ENCODE measurements at regions not wholly inside any gene's neighbourhood (a gene's known extent, or its start where the extent isn't known, plus 50 kb on each side); places are given as distances from the start of the nearest gene placed in this dataset.

GRCh38 chr14:103277931-103278330 lies 56.1 kb upstream of the EIF5 start:
- H3K4me1 ChIP-seq (ENCODE audit: control insufficient read depth, insufficient read depth, low read length), result no peaks in the 10 kb centered on the region
- H3K4me3 ChIP-seq (ENCODE audit: low read depth, low read length), result no peak overlapping the region
- no peaks in the 10 kb centered on the region for H3K9me3 ChIP-seq (ENCODE audit: control insufficient read depth, insufficient read depth, low read depth, low read length)
- CTCF ChIA-PET, result no interaction called here
- TF ChIP-seq, protein P1, sequence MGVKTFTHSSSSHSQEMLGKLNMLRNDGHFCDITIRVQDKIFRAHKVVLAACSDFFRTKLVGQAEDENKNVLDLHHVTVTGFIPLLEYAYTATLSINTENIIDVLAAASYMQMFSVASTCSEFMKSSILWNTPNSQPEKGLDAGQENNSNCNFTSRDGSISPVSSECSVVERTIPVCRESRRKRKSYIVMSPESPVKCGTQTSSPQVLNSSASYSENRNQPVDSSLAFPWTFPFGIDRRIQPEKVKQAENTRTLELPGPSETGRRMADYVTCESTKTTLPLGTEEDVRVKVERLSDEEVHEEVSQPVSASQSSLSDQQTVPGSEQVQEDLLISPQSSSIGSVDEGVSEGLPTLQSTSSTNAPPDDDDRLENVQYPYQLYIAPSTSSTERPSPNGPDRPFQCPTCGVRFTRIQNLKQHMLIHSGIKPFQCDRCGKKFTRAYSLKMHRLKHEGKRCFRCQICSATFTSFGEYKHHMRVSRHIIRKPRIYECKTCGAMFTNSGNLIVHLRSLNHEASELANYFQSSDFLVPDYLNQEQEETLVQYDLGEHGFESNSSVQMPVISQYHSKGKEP (tag by site-specific recombination; IDR thresholded peaks at IDR 0.05), result no peak
- no peak for TF ChIP-seq MEIS1 (CRISPR knock-in tag; IDR thresholded peaks at IDR 0.05; ENCODE audit: borderline replicate concordance)
- TF ChIP-seq SALL2 (tag by site-specific recombination; IDR thresholded peaks at IDR 0.05; ENCODE audit: borderline replicate concordance), result no peak
- TF ChIP-seq ZNF157 (tag by site-specific recombination; IDR thresholded peaks at IDR 0.05), result no peak
- TF ChIP-seq ZNF449 (tag by site-specific recombination; IDR thresholded peaks at IDR 0.05), result no peak
- TF ChIP-seq ZNF274 (IDR thresholded peaks at IDR 0.05; ENCODE audit: low read length), result no peak
- TF ChIP-seq ZNF274 (tag by site-specific recombination; IDR thresholded peaks at IDR 0.05; ENCODE audit: borderline replicate concordance), result no peak
- no peak for TF ChIP-seq SP2 (tag by site-specific recombination; IDR thresholded peaks at IDR 0.05)
- TF ChIP-seq ZNF747 (tag by site-specific recombination; IDR thresholded peaks at IDR 0.05), result no peak
- no peak for TF ChIP-seq EGR2 (tag by site-specific recombination; IDR thresholded peaks at IDR 0.05; ENCODE audit: low read depth)
- TF ChIP-seq ZNF660 (tag by site-specific recombination; IDR thresholded peaks at IDR 0.05), result no peak
- no peak for TF ChIP-seq ZNF555 (tag by site-specific recombination; conservative IDR thresholded peaks at IDR 0.05)
- TF ChIP-seq, protein P2, sequence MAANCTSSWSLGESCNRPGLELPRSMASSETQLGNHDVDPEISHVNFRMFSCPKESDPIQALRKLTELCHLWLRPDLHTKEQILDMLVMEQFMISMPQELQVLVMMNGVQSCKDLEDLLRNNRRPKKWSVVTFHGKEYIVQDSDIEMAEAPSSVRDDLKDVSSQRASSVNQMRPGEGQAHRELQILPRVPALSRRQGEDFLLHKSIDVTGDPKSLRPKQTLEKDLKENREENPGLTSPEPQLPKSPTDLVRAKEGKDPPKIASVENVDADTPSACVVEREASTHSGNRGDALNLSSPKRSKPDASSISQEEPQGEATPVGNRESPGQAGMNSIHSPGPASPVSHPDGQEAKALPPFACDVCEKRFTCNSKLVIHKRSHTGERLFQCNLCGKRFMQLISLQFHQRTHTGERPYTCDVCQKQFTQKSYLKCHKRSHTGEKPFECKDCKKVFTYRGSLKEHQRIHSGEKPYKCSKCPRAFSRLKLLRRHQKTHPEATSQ (tag by site-specific recombination; IDR thresholded peaks at IDR 0.05), result no peak
- TF ChIP-seq ZNF221 (tag by site-specific recombination; IDR thresholded peaks at IDR 0.05; ENCODE audit: borderline replicate concordance), result no peak
- no peak for TF ChIP-seq ZNF791 (tag by site-specific recombination; IDR thresholded peaks at IDR 0.05)
- TF ChIP-seq KLF1 (tag by site-specific recombination; IDR thresholded peaks at IDR 0.05), result no peak
- no peak for TF ChIP-seq SCRT2 (tag by site-specific recombination; IDR thresholded peaks at IDR 0.05)
- TF ChIP-seq ZNF341 (tag by site-specific recombination; IDR thresholded peaks at IDR 0.05; ENCODE audit: low read depth), result no peak
- TF ChIP-seq ZNF585B (tag by site-specific recombination; IDR thresholded peaks at IDR 0.05), result no peak
- no peak for TF ChIP-seq ZBTB21 (tag by site-specific recombination; IDR thresholded peaks at IDR 0.05)
- no peaks in the 10 kb centered on the region for H3K36me3 ChIP-seq (ENCODE audit: control insufficient read depth in 2 of 2, insufficient read depth in 1 of 2, low read length in 2 of 2)
- POLR2A ChIA-PET, result no interaction called here
- no peak overlapping the region for H3K27ac ChIP-seq (ENCODE audit: extremely low read depth, low read depth, low read length)

- Histone ChIP-seq H3K36me3 (ENCODE audit: control insufficient read depth in 2 of 2, insufficient read depth in 1 of 2, low read length in 2 of 2) (no peaks in the 10 kb centered on the region), H3K4me1 (ENCODE audit: control insufficient read depth, insufficient read depth, low read length) (no peaks in the 10 kb centered on the region), H3K27ac (ENCODE audit: extremely low read depth, low read depth, low read length) (no peak overlapping the region), H3K9me3 (ENCODE audit: control insufficient read depth, insufficient read depth, low read depth, low read length) (no peaks in the 10 kb centered on the region), H3K4me3 (ENCODE audit: low read depth, low read length) (no peak overlapping the region)
- POLR2A ChIA-PET, result no interaction called here
- CTCF ChIA-PET, result interaction anchor here (0.8 kb wide), 1 partner anchor 174 kb away, joined by 3 read pairs; no protein-coding TSS in a partner anchor
- TF ChIP-seq ZNF16 (tag by site-specific recombination; IDR thresholded peaks at IDR 0.05; ENCODE audit: low read depth) (no peak), ZXDB (tag by site-specific recombination; IDR thresholded peaks at IDR 0.05) (no peak), SETDB1 (IDR thresholded peaks at IDR 0.05; ENCODE audit: insufficient read length, low read length) (no peak), ZNF354C (tag by site-specific recombination; IDR thresholded peaks at IDR 0.05; ENCODE audit: borderline replicate concordance, low read depth) (no peak), ZBTB17 (tag by site-specific recombination; IDR thresholded peaks at IDR 0.05) (no peak), ZNF629 (tag by site-specific recombination; IDR thresholded peaks at IDR 0.05) (no peak), KLF8 (tag by site-specific recombination; IDR thresholded peaks at IDR 0.05) (no peak)
- TF ChIP-seq, protein P3, sequence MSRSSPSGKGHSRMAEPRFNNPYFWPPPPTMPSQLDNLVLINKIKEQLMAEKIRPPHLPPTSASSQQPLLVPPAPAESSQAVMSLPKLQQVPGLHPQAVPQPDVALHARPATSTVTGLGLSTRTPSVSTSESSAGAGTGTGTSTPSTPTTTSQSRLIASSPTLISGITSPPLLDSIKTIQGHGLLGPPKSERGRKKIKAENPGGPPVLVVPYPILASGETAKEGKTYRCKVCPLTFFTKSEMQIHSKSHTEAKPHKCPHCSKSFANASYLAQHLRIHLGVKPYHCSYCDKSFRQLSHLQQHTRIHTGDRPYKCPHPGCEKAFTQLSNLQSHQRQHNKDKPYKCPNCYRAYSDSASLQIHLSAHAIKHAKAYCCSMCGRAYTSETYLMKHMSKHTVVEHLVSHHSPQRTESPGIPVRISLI (tag by site-specific recombination; IDR thresholded peaks at IDR 0.05), result no peak
Measured at GRCh38 chr14:103279142-103280025, 54.7 kb upstream of the EIF5 start.

All from HEK293 (cell line).